Left forelimb (tissue), 1 donor: ENCODE measurements at regions not wholly inside any gene's neighbourhood (a gene's known extent, or its start where the extent isn't known, plus 50 kb on each side); places are given as distances from the start of the nearest gene placed in this dataset.
"Not testable (repeated sequence)": the region's sequence is repeated elsewhere in the genome, so short reads cannot be mapped to it uniquely, and the experiment has no call there.

Source experiments
- DNase-seq: peaks from one replicate; pipeline ENCODE4 v3.0.0-alpha.2; 2018; ENCODE audit warnings: low spot score

DNA sequence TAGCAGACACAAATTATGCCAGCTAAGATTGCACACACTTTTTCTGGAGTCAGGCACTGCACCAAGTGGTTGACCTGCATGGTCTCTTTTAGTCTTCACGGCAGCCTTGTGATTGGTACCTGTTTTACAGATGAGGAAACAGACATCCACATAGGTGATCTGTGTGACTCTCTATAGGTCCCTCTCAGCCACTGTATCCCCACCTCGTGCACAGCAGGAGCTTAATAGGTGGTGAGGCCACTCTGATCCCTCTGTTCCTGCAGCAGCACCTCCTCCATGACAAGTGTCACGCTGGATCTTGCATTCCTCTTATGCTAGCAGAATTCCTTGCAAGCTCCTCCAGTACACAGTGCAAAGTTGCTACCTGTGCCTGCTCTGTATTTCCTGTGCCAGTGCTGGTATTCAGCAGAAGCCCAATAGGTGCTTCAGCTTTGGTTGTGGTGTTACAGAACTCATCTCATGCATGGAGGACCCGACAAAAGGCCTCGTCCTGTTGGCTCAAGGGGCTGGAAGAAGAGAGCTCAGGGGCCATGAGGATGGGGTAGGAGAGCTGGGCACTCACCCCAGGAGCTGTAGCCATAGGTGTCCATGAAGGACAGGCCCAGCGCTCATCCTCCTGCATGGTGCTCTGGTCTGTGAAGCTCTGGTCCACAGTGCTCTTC lies 546.7 kb downstream of the PTPRU start:
- peak; percentile 26 for DNase-seq

DNA sequence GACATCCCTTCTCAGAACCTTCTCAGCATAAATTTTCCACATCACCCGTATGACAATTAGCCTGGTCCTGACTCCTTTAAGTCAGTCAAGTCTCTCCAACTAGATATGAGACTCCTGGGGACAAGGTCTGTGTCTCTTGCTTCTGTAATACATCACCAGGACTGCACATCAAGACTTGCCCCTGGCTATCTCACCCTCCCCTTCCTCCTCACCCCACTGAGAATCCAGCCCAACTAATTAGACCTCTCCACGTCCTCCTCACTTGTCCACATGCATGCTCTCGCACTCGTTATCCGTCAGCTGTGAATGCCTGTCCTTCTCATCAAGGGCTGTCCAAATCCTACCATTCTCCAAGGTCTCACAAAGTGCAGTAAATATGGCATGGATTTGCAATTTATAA lies 542.8 kb downstream of the PTPRU start:
- DNase-seq = peak; percentile 22

DNA sequence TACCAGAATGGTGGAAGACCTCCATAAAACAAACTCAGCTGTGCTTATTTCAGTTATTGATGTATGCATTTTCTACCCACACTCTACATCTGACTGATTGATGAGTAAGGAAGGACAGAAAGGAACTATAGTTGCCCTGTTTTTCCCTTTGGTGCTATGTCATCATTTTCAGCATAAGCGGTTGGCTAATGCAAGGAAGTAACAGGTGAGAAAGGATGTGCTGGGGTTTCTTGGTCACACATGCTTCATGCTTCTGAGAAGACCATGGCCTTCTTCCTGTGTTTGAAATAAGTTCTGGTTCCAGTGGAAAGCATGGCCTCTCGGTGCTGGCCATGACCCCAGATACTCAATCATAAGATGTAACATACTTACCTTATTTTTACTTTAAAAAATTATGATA lies 541.2 kb downstream of the PTPRU start:
- no peak for DNase-seq

DNA sequence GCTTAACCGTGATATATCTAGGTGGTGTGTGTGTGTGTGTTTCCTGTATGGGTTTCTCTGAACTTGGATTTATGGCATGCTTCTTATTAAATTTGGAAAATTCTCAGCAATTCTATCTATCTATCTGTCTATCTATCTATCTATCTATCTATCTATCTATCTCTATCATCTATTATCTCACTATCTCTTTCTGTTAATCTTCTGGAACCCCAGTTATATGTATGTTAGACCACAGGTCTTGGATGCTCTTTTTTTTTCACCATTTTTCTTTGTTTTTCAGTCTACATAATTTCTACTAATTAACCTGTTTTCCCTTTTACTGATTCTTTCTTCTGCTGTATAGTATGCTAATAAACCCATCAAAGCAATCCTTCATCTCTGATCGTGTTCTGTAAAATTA lies 538.0 kb downstream of the PTPRU start:
- DNase-seq = no peak

DNA sequence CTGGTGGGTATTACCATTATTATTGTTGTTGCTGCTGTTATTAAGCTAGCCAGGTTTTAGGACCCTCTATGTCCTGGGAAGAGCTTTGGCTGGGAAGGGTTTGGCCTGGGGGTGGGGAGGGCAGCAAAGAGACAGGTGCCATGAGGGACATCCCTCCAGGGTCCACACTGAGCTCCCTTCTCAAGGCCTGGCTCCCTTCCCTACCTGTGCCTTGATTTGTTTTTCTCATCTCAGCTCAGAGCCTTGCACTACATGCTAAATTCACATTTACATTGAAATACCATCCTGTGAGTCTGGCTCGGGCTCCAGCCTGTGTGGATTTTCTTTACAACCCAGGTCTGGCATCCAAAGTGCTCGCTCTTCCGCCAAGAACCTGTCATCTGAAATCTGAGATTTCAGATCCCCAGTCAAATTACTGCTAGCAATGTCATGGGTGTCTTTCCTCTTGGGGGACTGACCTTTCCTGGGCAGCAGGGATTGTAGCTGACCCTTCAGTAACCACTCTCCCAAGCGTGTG lies 536.3 kb downstream of the PTPRU start:
- no peak for DNase-seq

DNA sequence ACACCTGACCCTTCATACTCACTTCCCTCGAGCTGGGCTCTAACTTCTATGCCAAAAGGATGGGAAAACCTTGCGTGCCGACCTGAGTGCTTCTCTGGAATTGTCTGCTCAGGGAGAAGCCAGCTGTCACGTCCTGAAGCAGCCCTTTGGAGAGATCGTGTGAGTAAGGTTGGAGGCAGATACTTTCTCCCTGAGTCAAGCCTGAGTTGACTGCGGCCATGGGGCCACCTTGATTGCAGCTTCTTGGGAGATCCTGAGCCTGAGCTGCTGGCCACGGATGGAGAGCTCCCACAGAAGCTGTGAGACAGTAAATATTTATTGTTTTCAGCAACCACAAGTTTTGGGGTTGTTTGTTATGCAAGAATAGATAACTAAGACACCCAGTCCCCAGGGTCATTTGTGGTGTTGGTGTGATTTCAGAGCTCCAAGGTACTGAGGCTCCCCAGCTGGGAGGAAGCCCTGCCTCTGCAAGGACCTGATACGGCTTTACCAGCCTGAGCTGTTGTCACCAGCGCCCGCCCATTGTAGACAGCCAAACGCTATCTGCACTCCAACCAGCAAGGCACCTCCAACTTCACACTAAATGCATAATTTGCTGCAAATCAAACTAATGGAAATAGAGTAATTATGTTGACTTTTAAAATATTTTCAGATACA lies 531.6 kb downstream of the PTPRU start:
- DNase-seq = no peak

DNA sequence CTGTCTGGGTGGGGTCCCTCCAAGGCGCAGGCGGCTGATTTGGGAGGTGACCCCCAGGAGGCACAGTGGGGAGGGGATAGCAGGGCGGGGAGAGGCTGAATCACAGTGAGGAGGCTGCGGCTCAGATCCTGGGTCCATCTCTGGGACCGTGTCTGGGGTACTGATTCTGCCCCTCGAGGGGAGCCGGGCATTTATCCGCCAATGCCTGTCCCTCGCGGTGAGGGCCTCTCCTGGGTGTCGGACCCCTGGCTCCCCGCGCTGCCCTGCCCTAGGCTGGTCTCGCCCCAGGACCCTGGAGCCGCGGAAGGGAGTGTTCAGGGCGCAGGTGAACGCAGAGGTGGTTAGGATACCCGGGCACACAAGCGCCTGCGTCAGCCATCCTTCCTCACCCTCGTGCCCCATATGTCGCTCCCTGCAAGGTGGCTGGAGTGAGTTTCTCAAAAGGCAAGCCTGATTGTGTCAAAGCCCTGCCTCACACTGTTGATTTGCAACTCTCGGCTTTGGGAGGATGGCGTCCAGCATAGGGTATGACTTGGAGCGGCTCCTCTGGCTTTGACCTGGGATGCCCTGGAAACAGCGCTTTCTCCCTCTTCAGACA lies 530.9 kb downstream of the PTPRU start:
- no peak for DNase-seq

DNA sequence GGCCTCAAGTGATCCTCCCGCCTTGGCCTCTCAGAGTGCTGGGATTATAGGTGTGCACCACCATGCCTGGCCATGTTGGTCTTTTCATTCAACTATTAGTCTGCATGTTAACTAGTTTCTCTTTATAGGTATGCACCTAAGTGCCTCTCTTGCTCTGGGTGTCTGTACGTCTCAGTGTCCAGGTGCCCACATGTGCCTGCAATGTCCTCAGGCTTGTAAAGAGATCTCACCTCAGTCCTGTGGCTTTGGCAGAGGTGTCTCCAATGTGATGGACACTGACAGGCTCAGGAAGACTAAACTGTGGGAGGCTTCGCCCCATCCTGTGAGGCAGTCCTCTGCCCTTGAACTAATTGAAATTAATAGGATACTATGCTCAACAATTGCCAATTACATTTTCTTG lies 526.3 kb downstream of the PTPRU start:
- DNase-seq = no peak

DNA sequence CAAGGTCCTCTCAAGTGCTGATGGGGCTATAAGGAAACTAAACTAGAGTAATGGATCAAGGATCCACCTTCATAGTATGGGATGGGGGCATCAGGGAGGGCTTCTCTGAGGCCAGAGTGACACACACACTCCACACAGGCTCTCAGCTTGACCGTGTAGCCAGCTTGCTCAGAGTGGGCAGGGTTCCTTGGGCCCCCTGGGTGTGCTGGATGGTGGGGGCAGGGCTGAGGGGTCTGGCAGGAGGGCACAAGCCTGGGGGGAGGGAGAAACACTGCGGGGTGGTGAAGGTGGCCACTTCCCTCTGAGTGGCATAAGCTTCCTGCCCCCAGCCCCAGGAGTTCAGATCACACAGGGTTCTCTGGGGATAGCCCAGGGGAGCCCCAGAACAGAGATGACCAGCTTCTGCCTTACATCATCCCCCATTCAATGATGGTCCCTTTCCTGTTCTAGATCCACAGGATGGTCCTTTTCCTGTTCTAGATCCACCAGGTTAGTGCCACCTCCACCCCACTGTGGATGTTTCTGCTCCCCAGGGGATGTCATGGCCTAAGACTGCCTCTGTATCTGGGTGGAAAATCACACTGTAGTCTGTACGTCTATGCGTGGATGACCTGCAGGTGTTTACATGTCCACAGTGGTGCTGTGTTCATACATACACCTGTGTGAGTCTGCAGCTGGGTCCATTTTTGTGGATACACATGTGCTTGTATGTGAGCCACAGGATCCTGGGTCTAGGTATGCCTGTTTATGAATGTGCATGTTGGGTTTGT lies 525.0 kb downstream of the PTPRU start:
- DNase-seq = no peak

DNA sequence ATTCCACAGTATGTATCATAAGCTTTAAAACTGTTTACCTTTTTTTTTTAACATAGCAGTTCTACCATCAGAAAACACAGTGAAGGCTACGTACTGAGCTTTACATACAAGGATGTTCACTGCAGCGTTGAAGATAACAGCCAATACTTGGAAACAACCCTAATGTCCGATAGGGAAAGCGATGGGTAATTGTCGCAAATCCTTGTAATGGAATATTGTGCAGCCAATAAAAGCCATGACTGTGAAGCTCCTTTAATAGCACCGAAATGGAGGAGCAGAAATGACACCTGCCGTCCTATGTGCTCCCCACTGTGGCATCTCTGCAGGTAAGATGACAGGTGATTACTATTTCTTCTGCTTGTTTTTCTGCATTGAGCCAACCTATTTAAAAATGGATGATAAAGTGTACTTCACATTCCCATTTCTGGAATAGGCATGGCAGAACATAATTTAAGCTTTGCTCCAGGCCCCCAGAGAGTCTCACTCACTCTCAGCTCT lies 523.8 kb downstream of the PTPRU start:
- DNase-seq = no peak

DNA sequence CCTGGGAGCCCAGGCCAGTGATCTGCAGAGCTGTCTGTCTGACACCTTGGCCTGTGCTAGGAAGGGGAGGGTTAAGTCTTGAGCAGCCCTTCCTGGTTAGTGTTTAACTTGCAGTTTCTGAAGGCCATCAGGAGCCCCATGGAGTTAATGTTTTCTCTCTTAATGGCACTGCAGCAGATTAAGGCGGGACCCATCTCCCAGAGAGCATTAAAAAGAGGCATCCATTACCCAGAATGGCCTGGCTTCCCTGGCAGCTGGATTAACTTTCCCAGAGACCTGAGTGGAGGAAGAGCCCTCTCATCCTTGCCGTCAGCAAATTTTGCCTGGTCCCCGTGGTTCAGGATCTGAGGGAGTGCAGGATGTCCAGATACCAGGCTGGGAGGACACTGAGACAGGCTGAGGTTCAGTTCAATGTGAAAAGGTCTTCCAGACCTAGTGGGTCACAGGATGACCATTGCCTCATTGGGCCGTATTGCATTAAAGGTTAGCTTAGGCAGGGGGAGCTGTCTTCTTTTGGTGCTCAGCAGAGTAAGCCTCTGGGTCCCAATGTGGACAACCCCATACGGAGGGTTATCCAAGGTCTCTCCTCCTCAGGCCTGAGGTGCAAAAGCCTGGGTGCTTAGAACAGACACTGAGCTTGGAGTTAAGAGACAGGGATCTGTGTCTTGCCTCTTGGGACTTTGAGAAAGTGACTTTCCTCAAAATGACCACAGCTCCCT lies 522.6 kb downstream of the PTPRU start:
- no peak for DNase-seq

DNA sequence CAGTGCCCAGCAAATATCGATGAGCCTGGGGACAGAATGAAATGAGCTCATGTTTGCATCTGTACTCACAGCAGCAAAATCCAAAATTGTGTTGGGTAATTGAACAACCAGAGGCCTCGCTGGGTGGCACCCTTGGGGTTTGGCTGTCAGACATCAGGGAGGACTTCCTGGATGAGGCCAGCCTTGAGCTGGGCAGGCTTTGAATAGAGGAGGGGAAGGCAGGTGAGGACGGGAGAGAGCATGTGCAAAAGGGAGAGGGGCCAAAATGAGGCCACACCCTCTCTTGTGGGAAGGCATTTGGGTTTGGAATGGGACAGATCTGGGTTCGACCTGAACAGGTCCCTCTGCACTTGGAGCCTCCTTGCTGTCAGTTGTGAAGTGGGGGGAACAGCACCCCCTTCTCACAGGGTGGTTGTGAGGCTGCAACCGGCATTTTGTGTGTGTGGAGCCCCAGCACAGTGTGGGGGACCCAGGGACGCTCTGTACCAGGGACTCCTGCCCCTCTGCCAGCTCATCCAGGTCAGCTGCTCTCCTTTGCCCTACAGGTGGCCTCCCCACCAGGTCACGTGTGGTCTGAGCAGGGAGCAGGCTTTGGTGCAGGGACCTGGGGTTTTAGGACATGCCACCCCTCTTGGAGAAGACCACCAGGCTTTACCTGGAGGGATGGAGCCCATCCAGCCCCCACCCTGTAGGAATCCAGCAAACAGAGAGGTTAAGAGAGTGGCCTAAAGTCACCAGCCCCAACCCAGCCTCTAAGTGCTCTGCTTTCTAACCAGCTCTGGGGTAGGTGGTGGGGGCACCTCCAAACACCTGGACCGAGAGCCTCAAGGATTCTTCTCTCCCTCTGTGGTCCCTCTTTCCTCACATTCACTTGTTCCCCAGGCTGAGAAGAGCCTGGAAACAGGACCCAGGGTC lies 521.8 kb downstream of the PTPRU start:
- DNase-seq = no peak

DNA sequence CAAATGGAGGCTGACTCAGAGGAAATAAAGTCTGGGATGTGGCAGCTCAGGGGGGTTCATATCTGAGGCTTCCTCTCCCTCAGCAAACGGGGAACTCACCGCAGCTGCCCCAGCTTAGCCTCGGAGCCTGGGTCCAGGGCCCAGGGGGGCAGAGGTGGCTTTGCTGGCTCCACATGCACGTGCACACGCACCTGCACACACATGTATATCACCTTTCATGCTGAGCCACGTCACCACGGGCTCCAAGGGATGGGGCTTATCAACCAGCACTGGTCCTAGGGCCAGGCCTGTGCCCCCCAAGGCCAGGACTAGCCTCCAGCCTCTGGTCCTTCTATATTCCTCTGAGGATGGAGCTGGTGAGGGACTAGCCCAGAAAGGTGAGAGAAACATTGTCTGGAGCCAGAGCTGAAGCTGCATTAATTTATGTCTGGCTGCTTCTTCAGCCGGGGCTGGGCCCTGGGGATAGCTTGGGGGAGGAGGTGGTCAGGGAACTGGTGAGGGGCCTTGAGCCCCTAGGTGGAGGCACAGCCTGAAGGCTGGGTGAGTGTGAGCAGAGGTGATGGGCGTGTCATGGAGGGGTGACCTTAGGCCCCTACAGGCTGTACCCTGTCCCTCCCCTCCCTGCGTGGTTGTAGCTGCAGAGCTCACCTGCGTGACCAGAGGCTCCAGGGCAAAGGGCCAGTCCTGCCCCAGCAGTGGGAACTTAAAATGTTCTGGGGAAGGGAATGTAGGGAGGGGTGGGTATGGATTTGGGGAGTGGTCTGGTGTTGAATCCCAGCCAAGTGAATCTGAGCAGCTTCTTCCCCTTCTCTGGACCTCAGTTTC lies 520.8 kb downstream of the PTPRU start:
- no peak for DNase-seq

DNA sequence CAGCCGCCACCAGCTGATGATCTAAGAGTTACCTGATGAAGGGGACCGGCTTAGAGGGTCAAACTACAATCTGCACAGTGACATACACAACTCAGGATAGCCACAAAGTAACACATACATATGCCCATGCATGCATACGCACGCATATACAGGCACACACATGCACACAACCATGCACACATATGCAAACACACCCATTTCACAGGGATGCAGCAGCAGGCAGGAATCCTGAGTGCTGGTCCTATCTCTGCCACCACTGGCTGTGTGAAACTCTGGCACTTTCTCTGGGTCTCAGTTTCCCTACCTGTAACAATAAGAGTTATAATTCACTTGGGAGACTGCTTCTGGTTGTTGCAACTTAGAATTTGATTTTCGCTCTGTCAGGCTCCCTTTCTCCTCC lies 520.2 kb downstream of the PTPRU start:
- DNase-seq = no peak

DNA sequence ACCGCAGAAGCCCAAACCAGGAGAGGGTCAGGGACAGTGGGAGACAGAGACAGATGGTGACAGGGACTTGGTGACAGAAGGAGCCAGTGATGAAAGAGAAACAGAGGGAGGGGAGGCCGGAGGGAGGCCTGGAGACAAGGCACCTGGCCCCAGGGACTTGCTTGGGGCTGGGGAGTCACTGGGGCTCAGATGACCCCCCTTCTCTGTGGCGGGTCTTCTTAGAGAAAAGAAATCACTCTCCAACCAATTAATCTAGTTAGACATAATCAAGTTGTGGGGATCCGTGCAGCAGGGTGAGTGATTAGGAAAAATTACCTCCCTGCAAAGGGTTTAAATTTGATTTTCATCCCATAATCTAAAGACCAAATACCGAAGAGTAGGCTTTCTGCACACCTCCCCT lies 519.8 kb downstream of the PTPRU start:
- no peak for DNase-seq

DNA sequence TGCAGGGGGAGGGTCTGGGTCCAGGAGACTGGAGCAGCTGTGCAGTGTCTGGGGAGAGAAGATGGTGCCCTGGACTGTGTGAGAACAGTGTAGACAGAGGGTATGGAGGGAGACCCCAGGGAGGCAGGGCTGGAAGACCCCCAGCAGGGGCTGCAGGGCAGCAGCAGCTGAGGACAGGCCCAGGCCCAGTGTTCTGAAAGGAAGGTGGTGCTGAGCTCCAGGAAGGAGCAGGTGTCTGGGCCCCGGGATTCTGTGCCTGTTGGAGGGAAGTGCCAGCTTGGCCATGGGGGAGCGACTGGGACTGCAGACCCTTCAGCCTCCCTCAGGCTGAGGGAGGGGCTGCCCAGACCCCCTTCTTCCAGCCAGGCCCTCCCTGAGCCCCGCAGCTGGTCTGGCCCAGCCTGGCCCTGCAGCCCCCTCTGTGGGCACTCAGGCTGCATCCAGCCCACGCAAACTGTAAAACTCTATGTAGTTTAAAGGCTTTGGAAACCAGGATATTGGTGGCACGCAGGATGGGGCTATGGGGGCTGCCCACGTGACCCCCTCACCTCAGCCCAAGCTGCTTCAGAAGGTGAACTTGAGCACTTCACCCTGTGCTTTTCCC lies 519.2 kb downstream of the PTPRU start:
- not testable (repeated sequence) for DNase-seq

DNA sequence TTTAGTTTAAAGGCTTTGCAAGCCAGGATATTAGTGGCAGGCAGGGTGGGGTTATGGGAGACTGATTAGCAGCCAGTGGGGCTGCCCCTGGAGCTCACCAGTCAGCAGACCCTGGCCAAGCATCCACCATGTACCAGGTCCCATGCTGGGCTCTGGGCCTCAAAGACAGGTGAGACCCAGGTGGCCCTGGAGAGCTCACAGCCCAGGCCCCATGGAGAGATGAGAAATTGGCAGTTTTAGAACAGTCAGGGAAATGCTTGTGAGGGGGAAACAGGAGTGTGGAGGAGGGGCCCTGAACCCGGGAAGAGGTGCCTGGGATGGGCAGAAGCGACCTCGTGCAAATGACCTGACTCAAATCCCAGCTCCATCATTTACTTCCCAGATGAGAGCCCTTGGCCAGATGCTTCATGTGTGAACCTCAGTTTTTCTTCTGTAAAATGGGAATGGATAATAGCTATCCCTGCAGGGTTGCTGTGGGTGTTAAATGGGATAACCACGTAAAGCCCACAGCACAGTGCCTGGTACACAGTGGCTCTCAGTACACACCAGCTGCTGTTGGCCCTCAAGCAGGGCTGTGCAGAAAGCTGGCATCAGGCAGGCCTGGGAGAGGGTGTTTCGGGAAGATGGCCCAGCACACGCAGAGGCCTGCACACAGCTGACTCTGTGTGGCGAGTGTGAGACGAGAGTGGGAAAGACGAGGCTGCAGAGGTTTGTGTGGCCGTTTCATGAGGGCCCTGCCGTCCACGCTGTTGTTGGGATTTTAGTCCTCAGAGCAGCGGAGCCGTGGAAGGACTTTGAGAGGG lies 518.5 kb downstream of the PTPRU start:
- DNase-seq = no peak

DNA sequence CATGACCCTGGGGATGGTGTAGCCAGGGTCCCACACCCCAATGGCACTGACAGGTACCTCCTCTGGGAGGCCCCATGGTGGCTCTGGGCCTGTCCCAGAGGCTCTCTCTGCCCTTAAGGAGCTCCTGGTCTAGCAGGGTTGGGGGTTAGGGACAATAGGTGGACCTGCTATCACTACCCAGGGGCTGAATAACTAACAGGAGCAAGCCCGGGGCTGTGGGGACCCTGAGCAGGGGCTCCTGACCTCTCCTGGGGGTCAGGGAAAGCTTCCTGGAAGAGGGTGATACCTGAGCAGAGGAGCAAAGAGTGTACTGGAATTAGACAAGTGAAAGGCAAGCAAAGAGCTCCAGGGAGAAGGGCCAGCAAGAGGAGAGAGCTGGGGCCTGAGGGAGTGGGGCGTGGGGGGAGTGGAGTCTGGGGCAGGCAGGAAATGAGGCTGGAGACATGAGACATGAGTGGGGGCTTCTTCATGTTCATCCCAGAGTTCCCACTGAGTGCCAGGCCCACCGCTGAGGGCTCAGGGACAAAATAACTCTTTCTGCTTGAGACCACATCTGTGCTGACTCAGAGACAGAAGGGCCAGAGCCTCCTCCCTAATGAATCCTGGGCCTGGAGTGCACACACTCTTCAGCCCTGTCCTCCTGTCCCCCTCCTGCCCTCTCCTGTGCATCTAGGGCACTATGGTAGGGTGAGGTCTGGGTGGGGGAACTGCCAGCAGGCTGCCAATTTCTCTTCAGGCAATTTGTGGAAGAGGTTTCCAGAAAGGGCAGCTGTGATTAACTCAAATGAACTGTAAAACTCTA lies 517.6 kb downstream of the PTPRU start:
- no peak for DNase-seq
